GM10266 (cell line): ENCODE measurements at regions not wholly inside any gene's neighbourhood (a gene's known extent, or its start where the extent isn't known, plus 50 kb on each side); places are given as distances from the start of the nearest gene placed in this dataset.

Experiments used
- DNase-seq: peaks from one replicate; pipeline ENCODE4 v3.0.0; 2012; ENCODE audit errors: extremely low spot score
- CTCF ChIP-seq: IDR thresholded peaks from 2 replicates; pipeline ENCODE4 v1.5.1; 2012; ENCODE audit warnings: mild to moderate bottlenecking, low read depth; ENCODE audit not compliant: control insufficient read depth, insufficient read depth; ENCODE audit errors: missing control alignments

DNA sequence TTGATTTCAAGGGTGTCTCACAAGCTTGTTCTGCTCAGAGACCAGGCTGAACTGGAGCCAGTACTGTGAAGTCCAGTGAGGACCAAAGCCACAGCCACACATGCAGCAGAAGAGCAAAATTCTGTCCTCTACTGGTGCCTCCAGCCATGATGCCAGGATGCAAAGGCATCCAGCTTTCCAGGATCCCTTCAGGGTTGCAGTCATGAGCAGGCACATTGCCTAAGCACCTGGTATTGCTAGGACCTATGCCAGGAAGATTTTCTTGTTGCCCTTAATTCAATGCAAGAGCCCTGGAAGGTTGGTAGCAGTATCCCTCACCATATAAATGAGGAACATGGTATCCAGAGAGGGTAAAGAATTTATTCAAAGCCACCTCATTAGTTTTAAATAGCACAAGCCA is 78.9 kb upstream of the CYRIA start:
- no peak for DNase-seq
- no peak for TF ChIP-seq CTCF

DNA sequence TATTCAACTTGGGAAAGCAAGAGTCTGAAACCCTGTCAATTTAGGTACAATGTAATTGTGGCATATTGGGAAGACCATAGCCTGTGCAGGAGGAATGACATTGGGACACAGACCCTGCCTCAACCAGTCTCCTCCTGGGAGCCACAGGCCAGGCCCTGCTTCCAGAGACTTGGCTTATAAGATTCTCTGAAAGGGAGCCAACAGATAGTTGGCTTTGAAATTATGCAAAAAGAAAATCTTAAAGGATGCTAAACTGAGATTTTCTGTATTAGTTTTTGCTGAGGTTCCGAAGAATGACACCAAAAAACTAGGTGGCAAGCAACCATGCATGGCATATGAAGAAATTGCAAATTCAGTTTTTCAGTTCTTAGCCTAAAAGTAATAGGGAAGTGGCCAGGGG is 76.4 kb upstream of the CYRIA start:
- no peak for TF ChIP-seq CTCF
- DNase-seq: no peak

- no peak for DNase-seq
- no peak for TF ChIP-seq CTCF
Measured at GRCh38 chr2:16741498-16741897, 75.9 kb upstream of the CYRIA start.

DNA sequence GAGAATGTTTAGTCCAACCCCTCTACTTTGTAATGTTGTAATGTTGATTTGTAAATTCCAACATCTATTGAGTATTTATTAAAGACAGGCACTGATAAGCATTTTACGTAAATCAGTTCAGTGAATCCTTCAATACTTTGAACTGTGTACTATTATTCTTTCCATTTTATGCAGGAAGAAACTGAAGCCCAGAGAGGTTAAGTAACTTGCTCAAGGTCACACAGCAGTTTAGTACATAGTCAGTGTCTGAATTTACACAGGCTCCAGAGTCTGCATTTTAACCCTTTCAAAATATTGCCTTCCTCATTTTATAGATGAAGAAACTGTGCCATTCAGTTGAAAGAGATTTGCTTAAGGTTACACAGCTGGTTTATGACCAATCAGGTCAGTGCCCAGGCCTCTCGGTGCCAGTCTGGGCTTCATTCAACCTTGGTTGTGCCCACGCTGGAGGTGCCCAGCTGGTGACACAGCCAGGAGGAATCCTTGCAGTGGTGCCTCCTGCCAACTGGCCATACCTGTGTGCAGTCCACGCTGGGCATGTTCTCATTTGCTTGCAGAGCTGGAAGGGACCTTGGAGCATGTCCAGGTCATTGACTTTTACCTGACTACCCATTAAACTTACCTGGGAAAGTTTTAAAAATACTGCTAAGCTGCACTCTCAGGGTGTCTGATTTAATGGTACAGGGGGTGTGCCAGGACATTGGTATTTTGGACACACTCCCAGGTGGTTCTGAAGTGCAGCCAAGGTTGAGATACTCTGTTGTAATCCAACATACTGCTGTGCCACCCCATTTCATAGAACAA is 74.3 kb upstream of the CYRIA start:
- no peak for TF ChIP-seq CTCF
- no peak for DNase-seq

DNA sequence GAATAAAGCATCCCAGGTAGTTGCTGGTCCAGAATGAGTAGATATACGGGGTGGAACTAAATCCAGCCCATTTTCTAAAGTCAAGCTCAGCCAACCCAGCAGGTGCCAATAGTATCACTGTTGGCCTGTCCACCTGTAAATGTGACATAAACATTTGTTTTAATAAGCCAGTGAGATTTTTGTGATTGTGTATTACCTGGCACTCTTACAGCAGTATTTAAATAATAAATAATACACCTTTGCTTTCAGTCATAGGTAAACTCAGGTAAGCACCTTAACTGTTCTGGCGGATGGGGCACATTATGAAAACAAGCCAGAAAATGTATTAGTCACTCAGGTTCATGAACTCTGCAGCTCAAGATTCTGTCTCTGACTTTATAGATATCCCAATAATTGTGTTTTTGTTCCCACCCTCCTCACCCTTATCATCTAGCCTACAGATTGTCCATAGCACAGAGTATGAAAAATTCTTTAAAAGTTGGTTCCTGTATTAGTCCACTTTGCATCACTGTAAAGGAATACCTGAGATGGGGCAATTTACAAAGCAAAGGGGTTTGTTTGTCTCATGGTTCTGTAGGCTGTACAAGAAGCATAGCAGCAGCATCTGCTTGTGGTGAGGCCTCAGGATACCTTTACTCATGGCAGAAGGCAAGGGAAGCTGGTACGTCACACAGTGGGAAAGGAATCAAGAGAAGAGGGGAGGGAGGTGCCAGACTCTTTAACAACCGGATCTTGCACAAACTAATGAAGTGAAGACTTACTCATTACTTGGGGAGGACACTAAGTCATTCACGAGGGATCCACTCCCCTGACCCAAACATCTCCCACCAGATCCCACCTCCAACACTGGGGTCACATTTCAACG is 73.0 kb upstream of the CYRIA start:
- no peak for DNase-seq
- TF ChIP-seq CTCF: no peak

DNA sequence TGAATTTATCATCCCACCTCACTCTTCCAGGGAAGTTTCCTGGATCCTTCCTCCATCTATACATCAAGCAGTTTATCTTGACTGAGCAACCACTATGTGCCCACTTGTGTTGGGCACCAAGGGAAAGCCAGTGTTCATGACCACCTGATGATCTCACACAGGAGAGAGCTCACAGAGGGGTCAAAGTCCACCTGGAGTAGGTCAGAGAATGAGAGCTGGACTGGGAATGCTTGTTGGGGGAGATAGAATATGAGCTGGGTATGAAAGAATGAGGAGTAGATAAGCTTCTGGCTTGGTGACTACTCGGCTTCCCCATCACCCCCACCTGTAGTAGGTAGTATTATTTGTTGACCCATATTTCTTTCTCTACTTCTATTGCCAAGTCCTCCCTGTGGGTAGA is 72.2 kb upstream of the CYRIA start:
- TF ChIP-seq CTCF: no peak
- no peak for DNase-seq

DNA sequence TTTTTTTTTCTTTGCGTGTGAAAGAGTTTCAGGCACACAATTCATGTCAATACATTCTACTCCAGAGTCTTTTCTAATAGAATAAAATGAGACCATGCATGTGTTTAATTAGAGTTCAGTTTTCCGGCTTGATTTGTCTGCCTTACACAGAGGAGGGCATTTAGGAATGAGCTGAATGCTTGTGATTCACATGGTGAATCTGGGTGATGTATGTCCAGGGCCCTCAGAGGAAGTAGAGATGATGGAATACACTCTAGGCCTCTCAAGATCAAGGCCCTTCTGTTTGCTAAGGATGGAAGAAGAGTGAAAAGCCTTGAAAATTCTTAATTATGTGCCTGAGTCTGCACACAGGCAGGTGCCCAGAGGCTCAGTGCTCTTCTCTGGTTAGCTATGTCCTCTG is 71.0 kb upstream of the CYRIA start:
- no peak for DNase-seq
- no peak for TF ChIP-seq CTCF
